Caco-2 (cell line): ENCODE measurements at regions not wholly inside any gene's neighbourhood (a gene's known extent, or its start where the extent isn't known, plus 50 kb on each side); places are given as distances from the start of the nearest gene placed in this dataset.

Experiments
- BruUV-seq: library from RNA; stranded (reverse); fragments of 400-500 nt; replicated peaks from 2 replicates; lab custom pipeline; 2021; lab: Mats Ljungman, UMichigan
- CTCF ChIA-PET: fragments of 300-600 bp; sonication (Branson Sonifier 250); formaldehyde crosslinking; loops from one replicate; lab custom pipeline; 2022; ENCODE audit warnings: antibody characterized with exemption; lab: Charles Lee
- POLR2A ChIA-PET: fragments of 300-600 bp; sonication (Branson Sonifier 250); formaldehyde crosslinking; loops from one replicate; lab custom pipeline; 2022; ENCODE audit warnings: antibody characterized with exemption; lab: Charles Lee
- DNase-seq, 2 experiments: peaks; one replicate each; pipeline versions ENCODE4 v3.0.0 to v3.0.0-alpha.2; 2020 to 2022
- H3K27me3 ChIP-seq: replicated peaks from 2 replicates; pipeline ENCODE4 v1.6.0; 2011; ENCODE audit warnings: low read length; ENCODE audit not compliant: control insufficient read depth, insufficient read depth
- H3K36me3 ChIP-seq: 2 replicates; pipeline ENCODE4 v1.5.1; 2011; ENCODE audit warnings: low read length; ENCODE audit not compliant: control insufficient read depth, insufficient read depth
- H3K4me1 ChIP-seq: fragments of 250-450 bp; sonication (Bioruptor Pico); 2 replicates; pipeline ENCODE4 v1.5.1; 2020; ENCODE audit warnings: mild to moderate bottlenecking
- H3K4me3 ChIP-seq: 2 replicates; pipeline ENCODE4 v1.5.1; 2011; ENCODE audit warnings: low read depth, mild to moderate bottlenecking, control low read depth, low read length
- H3K9me3 ChIP-seq: fragments of 250-450 bp; sonication (Bioruptor Pico); 2 replicates; pipeline ENCODE4 v1.5.1; 2020; ENCODE audit warnings: mild to moderate bottlenecking, moderate library complexity
- H3K27ac Mint-ChIP-seq: one replicate; pipeline ENCODE4 v1.8.0; 2022; ENCODE audit warnings: mixed read lengths; ENCODE audit not compliant: unreplicated experiment
- H3K27me3 Mint-ChIP-seq: one replicate; pipeline ENCODE4 v1.8.0; 2022; ENCODE audit warnings: mixed read lengths; ENCODE audit not compliant: insufficient read depth, unreplicated experiment
- H3K36me3 Mint-ChIP-seq: one replicate; pipeline ENCODE4 v1.8.0; 2022; ENCODE audit warnings: mild to moderate bottlenecking, mixed read lengths; ENCODE audit not compliant: insufficient read depth, unreplicated experiment
- H3K4me1 Mint-ChIP-seq: one replicate; pipeline ENCODE4 v1.8.0; 2022; ENCODE audit warnings: low read depth, mixed read lengths; ENCODE audit not compliant: unreplicated experiment
- H3K4me3 Mint-ChIP-seq: one replicate; pipeline ENCODE4 v1.8.0; 2022; ENCODE audit warnings: mild to moderate bottlenecking, moderate library complexity, mixed read lengths; ENCODE audit not compliant: unreplicated experiment
- H3K9me3 Mint-ChIP-seq: one replicate; pipeline ENCODE4 v1.8.0; 2022; ENCODE audit warnings: mixed read lengths; ENCODE audit not compliant: unreplicated experiment
- CTCF ChIP-seq, 2 experiments: fragments of 200-600 bp in 1 of 2; IDR thresholded peaks; 1 replicate in 1 of 2; 2 replicates in 1 of 2; pipeline versions ENCODE4 v1.5.1 to v1.8.0; 2011 to 2022; ENCODE audit warnings: antibody characterized with exemption in 1 of 2, control low read depth in 1 of 2, inconsistent platforms in 1 of 2, low read depth in 1 of 2, low read length in 1 of 2, mild to moderate bottlenecking in 1 of 2, moderate library complexity in 1 of 2; ENCODE audit not compliant: insufficient read depth in 1 of 2, severe bottlenecking in 1 of 2, unreplicated experiment in 1 of 2
- intact Hi-C: fragments of 100-400 bp; cut with micrococcal nuclease; formaldehyde crosslinking; loops from one replicate; pipeline ENCODE4 v1.10.0; 2022; ENCODE audit not compliant: unreplicated experiment

GRCh38 chrX:147739196-147739595, 172.5 kb upstream of the FMR1 start:
- no peak for TF ChIP-seq CTCF (IDR thresholded peaks at IDR 0.05; ENCODE audit: insufficient read depth in 1 of 2, low read depth in 1 of 2, low read length in 1 of 2, severe bottlenecking in 1 of 2, unreplicated experiment in 1 of 2)
- ChIA-PET CTCF (no interaction called here), POLR2A (no interaction called here)
- Histone ChIP-seq H3K36me3 (no peaks in the 10 kb centered on the region), H3K27me3 (no peaks in the 10 kb centered on the region), H3K9me3 (no peaks in the 10 kb centered on the region), H3K4me3 (no peak overlapping the region), H3K4me1 (no peaks in the 10 kb centered on the region)
- no peak overlapping the region for H3K27ac Mint-ChIP-seq
- no peaks in the 10 kb centered on the region for H3K36me3 Mint-ChIP-seq
- peaks cover 7% of the 10 kb centered on the region for H3K9me3 Mint-ChIP-seq
- H3K4me1 Mint-ChIP-seq = no peaks in the 10 kb centered on the region
- intact Hi-C loops = no loop called here
- H3K27me3 Mint-ChIP-seq = peaks cover 3% of the 10 kb centered on the region
- BruUV-seq = no TSS peak
- no peak for DNase-seq
- H3K4me3 Mint-ChIP-seq = no peak overlapping the region

- Histone ChIP-seq H3K4me3 (no peak overlapping the region), H3K27me3 (no peaks in the 10 kb centered on the region), H3K4me1 (no peaks in the 10 kb centered on the region), H3K9me3 (no peaks in the 10 kb centered on the region), H3K36me3 (no peaks in the 10 kb centered on the region)
- Mint-ChIP-seq H3K27ac (no peak overlapping the region), H3K27me3 (peaks cover 5% of the 10 kb centered on the region), H3K4me1 (no peaks in the 10 kb centered on the region), H3K36me3 (no peaks in the 10 kb centered on the region), H3K9me3 (no peaks in the 10 kb centered on the region), H3K4me3 (no peak overlapping the region)
- POLR2A ChIA-PET = no interaction called here
- CTCF ChIA-PET = no interaction called here
- intact Hi-C loops = no loop called here
- no peak for DNase-seq
- no peak for TF ChIP-seq CTCF (IDR thresholded peaks at IDR 0.05; ENCODE audit: insufficient read depth in 1 of 2, low read depth in 1 of 2, low read length in 1 of 2, severe bottlenecking in 1 of 2, unreplicated experiment in 1 of 2)
- BruUV-seq = no TSS peak
Measured at GRCh38 chrX:147741776-147742175, 169.9 kb upstream of the FMR1 start.

- Histone ChIP-seq H3K4me3 (no peak overlapping the region), H3K36me3 (no peaks in the 10 kb centered on the region), H3K9me3 (no peaks in the 10 kb centered on the region), H3K4me1 (no peaks in the 10 kb centered on the region), H3K27me3 (no peaks in the 10 kb centered on the region)
- no peaks in the 10 kb centered on the region for H3K9me3 Mint-ChIP-seq
- peaks cover 10% of the 10 kb centered on the region for H3K27me3 Mint-ChIP-seq
- CTCF ChIA-PET = no interaction called here
- POLR2A ChIA-PET = no interaction called here
- BruUV-seq = no TSS peak
- H3K27ac Mint-ChIP-seq = no peak overlapping the region
- no peaks in the 10 kb centered on the region for H3K36me3 Mint-ChIP-seq
- TF ChIP-seq CTCF (IDR thresholded peaks at IDR 0.05; ENCODE audit: insufficient read depth in 1 of 2, low read depth in 1 of 2, low read length in 1 of 2, severe bottlenecking in 1 of 2, unreplicated experiment in 1 of 2) = no peak
- intact Hi-C loops = no loop called here
- H3K4me3 Mint-ChIP-seq = no peak overlapping the region
- no peak for DNase-seq
- H3K4me1 Mint-ChIP-seq = no peaks in the 10 kb centered on the region
Measured at GRCh38 chrX:147749308-147749707, 162.4 kb upstream of the FMR1 start.
